HCT116 (cell line): ENCODE measurements at regions not wholly inside any gene's neighbourhood (a gene's known extent, or its start where the extent isn't known, plus 50 kb on each side); places are given as distances from the start of the nearest gene placed in this dataset.
"Not testable (repeated sequence)": the region's sequence is repeated elsewhere in the genome, so short reads cannot be mapped to it uniquely, and the experiment has no call there.

Experiments
- CTCF ChIP-seq, 3 experiments: fragments of 200-600 bp in 1 of 3; sonication (generic) in 1 of 3; IDR thresholded peaks in 2 of 3; conservative IDR thresholded peaks in 1 of 3; 2 replicates each; pipeline ENCODE4 v1.5.1; 2012 to 2017; ENCODE audit warnings: low read depth in 2 of 3, low read length in 2 of 3, antibody characterized with exemption in 1 of 3, borderline replicate concordance in 1 of 3, control low read depth in 1 of 3, mild to moderate bottlenecking in 1 of 3, mixed read lengths in 1 of 3, mixed run types in 1 of 3, moderate library complexity in 1 of 3; ENCODE audit not compliant: insufficient read depth in 1 of 3
- EZH2 ChIP-seq: fragments of 200-600 bp; sonication (generic); IDR thresholded peaks from 2 replicates; pipeline ENCODE4 v1.6.1; 2017; ENCODE audit warnings: antibody characterized with exemption, mixed run types
- EZH2phosphoT487 ChIP-seq: fragments of 200-600 bp; IDR thresholded peaks from 2 replicates; pipeline ENCODE4 v1.6.1; 2018; ENCODE audit warnings: antibody characterized with exemption, borderline replicate concordance
- JUND ChIP-seq: IDR thresholded peaks from 2 replicates; pipeline ENCODE4 v1.6.1; 2012
- POLR2A ChIP-seq: IDR thresholded peaks from 2 replicates; pipeline ENCODE4 v1.7.0; 2011; ENCODE audit warnings: borderline replicate concordance; ENCODE audit not compliant: insufficient read depth, insufficient read length; ENCODE audit errors: extremely low read depth
- POLR2AphosphoS5 ChIP-seq: IDR thresholded peaks from 2 replicates; pipeline ENCODE4 v1.6.1; 2011; ENCODE audit warnings: mild to moderate bottlenecking, low read depth, low read length, moderate library complexity
- RAD21 ChIP-seq: IDR thresholded peaks from 2 replicates; pipeline ENCODE4 v1.6.1; 2012; ENCODE audit warnings: low read depth, mild to moderate bottlenecking
- REST ChIP-seq: IDR thresholded peaks from 2 replicates; pipeline ENCODE4 v1.6.1; 2012; ENCODE audit warnings: low read depth
- SRF ChIP-seq: IDR thresholded peaks from 2 replicates; pipeline ENCODE4 v1.6.1; 2012; ENCODE audit warnings: low read depth
- ZBTB33 ChIP-seq: IDR thresholded peaks from 2 replicates; pipeline ENCODE4 v1.6.1; 2011; ENCODE audit warnings: mild to moderate bottlenecking, low read length, moderate library complexity; ENCODE audit not compliant: insufficient replicate concordance; ENCODE audit errors: extremely low read depth

- not testable (repeated sequence) for TF ChIP-seq CTCF (IDR thresholded peaks at IDR 0.05 in 2 of 3, conservative IDR thresholded peaks at IDR 0.05 in 1 of 3; ENCODE audit: borderline replicate concordance in 1 of 3, insufficient read depth in 1 of 3, low read depth in 2 of 3, low read length in 2 of 3); SRF; JUND; POLR2AphosphoS5; EZH2phosphoT487; RAD21; REST; ZBTB33; POLR2A; EZH2
Observed at GRCh38 chr20:48020696-48021095, 235.4 kb upstream of the SULF2 start.
